Activated naive CD4-positive, alpha-beta T cell treated with anti-CD3 and anti-CD28 coated beads, Interleukin-2, amount 50 U/mL, for 24 hours (primary cell): ENCODE measurements at regions not wholly inside any gene's neighbourhood (a gene's known extent, or its start where the extent isn't known, plus 50 kb on each side); places are given as distances from the start of the nearest gene placed in this dataset.

ENCODE experiments used
- H3K27ac Mint-ChIP-seq: one replicate; pipeline ENCODE4 v1.8.0; 2021; ENCODE audit warnings: mild to moderate bottlenecking, mixed read lengths
- H3K27me3 Mint-ChIP-seq: one replicate; pipeline ENCODE4 v1.8.0; 2021; ENCODE audit warnings: mixed read lengths
- H3K36me3 Mint-ChIP-seq: one replicate; pipeline ENCODE4 v1.8.0; 2021; ENCODE audit warnings: mixed read lengths
- H3K4me1 Mint-ChIP-seq: one replicate; pipeline ENCODE4 v1.8.0; 2021; ENCODE audit warnings: mixed read lengths
- H3K4me3 Mint-ChIP-seq: one replicate; pipeline ENCODE4 v1.8.0; 2021; ENCODE audit warnings: mild to moderate bottlenecking, mixed read lengths
- H3K9me3 Mint-ChIP-seq: one replicate; pipeline ENCODE4 v1.8.0; 2021; ENCODE audit warnings: mixed read lengths

DNA sequence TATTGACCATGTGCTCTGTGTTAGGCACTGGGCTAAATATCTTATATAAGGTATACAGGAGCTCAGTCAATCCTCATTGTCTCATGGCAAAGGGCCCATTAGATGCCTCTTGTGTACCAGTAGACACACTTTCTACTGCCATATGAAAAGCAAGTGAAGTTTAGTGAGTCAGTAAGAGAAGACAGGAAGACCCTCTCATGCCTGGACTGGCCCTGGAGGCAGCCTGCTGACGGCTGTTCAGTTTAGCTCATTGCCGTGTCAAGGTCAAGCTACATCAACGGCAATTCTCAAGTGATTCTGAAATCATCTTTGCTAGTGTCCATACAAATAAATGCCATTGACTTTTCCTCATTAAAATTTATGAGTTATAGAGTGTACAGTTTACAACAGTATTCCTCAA lies 237.9 kb downstream of the IRX1 start:
- no peaks in the 10 kb centered on the region for H3K9me3 Mint-ChIP-seq
- no peak overlapping the region for H3K27ac Mint-ChIP-seq
- no peak overlapping the region for H3K4me3 Mint-ChIP-seq
- H3K36me3 Mint-ChIP-seq = no peaks in the 10 kb centered on the region
- no peaks in the 10 kb centered on the region for H3K27me3 Mint-ChIP-seq
- H3K4me1 Mint-ChIP-seq = no peaks in the 10 kb centered on the region

- Mint-ChIP-seq H3K4me3 (no peak overlapping the region), H3K4me1 (no peaks in the 10 kb centered on the region), H3K27ac (no peak overlapping the region), H3K27me3 (no peaks in the 10 kb centered on the region), H3K36me3 (no peaks in the 10 kb centered on the region), H3K9me3 (no peaks in the 10 kb centered on the region)
Measured at GRCh38 chr5:3835811-3836210, 240.2 kb downstream of the IRX1 start.

DNA sequence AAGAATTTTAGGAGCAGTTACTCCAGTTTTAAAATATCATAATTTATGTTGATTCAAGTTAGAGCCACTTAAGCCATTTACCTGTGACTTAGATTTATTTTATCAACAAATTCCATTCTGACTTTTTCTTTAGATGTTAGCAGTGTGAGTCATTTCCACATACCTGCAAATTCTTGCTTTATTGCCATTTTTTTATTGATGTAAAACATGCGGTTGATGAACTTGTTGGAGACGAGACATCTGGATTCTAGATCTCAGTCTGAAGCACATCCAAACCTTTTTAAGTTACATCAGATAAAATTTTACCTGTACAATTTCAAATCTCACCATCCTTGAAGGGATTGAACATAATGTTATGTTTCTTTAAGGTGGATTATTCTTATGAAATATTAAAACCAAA lies 240.9 kb downstream of the IRX1 start:
- no peaks in the 10 kb centered on the region for H3K36me3 Mint-ChIP-seq
- no peaks in the 10 kb centered on the region for H3K9me3 Mint-ChIP-seq
- H3K27me3 Mint-ChIP-seq = no peaks in the 10 kb centered on the region
- no peak overlapping the region for H3K27ac Mint-ChIP-seq
- H3K4me1 Mint-ChIP-seq = no peaks in the 10 kb centered on the region
- H3K4me3 Mint-ChIP-seq = no peak overlapping the region

DNA sequence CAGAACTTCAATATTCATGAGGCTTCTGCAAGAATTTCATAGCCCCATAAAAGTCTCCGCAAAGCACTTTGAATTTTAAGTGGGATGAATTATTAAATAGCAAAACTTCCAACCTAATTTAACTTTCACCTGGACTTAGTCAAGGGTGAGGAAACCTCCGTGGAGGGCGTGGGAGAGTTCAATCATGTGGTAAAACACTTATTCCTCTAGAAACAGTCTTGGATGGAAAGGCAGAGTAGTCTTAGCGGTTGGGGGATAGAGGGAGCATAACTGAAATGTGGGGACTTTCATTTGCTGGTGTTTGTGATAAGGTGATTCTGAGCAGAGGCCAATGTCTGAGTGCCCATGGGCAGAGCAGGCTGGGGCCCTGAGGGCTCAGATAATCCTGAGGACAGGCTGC lies 241.9 kb downstream of the IRX1 start:
- no peak overlapping the region for H3K4me3 Mint-ChIP-seq
- no peaks in the 10 kb centered on the region for H3K9me3 Mint-ChIP-seq
- no peaks in the 10 kb centered on the region for H3K27me3 Mint-ChIP-seq
- H3K36me3 Mint-ChIP-seq = no peaks in the 10 kb centered on the region
- H3K4me1 Mint-ChIP-seq = no peaks in the 10 kb centered on the region
- no peak overlapping the region for H3K27ac Mint-ChIP-seq

DNA sequence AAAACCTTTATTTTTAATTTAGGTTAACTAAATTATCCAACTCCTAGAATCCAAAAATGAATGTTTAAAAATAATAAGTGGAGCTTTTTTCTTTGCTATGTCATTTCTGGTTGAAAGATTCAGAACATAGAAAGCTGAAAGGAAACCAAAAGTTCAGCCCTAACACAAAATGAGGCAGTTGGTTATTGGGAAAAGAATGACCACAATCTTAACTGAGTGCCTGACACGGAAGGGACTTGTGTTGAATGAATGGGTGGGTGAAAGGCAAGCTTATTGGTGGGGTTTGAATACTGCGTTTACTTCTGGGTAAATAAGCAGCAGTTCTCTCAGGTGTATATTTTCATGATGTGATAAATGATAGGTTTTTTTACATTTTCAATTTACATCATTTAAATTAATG lies 243.5 kb downstream of the IRX1 start:
- H3K27ac Mint-ChIP-seq = no peak overlapping the region
- H3K9me3 Mint-ChIP-seq = no peaks in the 10 kb centered on the region
- H3K36me3 Mint-ChIP-seq = no peaks in the 10 kb centered on the region
- no peaks in the 10 kb centered on the region for H3K27me3 Mint-ChIP-seq
- H3K4me1 Mint-ChIP-seq = no peaks in the 10 kb centered on the region
- no peak overlapping the region for H3K4me3 Mint-ChIP-seq

GRCh38 chr5:3842591-3842990 lies 247.0 kb downstream of the IRX1 start:
- H3K27me3 Mint-ChIP-seq = no peaks in the 10 kb centered on the region

GRCh38 chr5:3843706-3844105 lies 248.1 kb downstream of the IRX1 start:
- H3K4me1 Mint-ChIP-seq = no peaks in the 10 kb centered on the region
- no peak overlapping the region for H3K4me3 Mint-ChIP-seq
- H3K9me3 Mint-ChIP-seq = no peaks in the 10 kb centered on the region
- H3K27me3 Mint-ChIP-seq = no peaks in the 10 kb centered on the region
- no peaks in the 10 kb centered on the region for H3K36me3 Mint-ChIP-seq
- H3K27ac Mint-ChIP-seq = no peak overlapping the region

More at GRCh38 chr5:3842591-3842990, 247.0 kb downstream of the IRX1 start:
- H3K4me3 Mint-ChIP-seq = no peak overlapping the region
- no peak overlapping the region for H3K27ac Mint-ChIP-seq
- H3K36me3 Mint-ChIP-seq = no peaks in the 10 kb centered on the region
- H3K4me1 Mint-ChIP-seq = no peaks in the 10 kb centered on the region
- H3K9me3 Mint-ChIP-seq = no peaks in the 10 kb centered on the region

DNA sequence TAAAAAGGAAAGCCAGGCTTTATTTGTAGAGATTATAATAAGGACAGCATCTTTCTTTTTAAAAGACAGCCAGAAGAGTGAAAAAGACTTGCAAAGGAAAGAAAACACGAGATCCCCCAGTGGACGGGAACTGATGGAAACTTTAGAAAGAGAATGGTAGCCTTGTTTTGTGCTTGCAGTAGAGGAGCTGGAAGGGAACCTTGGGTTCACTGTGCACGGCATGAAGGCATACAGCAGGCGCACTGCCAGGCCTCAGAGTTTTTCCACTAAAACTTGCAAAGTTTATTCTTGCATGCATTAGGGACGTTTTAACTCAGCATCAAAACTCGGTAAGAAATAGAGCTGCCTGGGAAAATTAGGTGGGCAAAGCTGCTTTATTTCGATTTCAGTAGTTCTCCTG lies 248.6 kb downstream of the IRX1 start:
- Mint-ChIP-seq H3K27me3 (no peaks in the 10 kb centered on the region), H3K9me3 (no peaks in the 10 kb centered on the region), H3K27ac (no peak overlapping the region), H3K36me3 (no peaks in the 10 kb centered on the region), H3K4me1 (no peaks in the 10 kb centered on the region), H3K4me3 (no peak overlapping the region)

- Mint-ChIP-seq H3K27ac (no peak overlapping the region), H3K27me3 (no peaks in the 10 kb centered on the region), H3K4me1 (no peaks in the 10 kb centered on the region), H3K4me3 (no peak overlapping the region), H3K9me3 (no peaks in the 10 kb centered on the region), H3K36me3 (no peaks in the 10 kb centered on the region)
Measured at GRCh38 chr5:3845230-3845629, 249.6 kb downstream of the IRX1 start.

DNA sequence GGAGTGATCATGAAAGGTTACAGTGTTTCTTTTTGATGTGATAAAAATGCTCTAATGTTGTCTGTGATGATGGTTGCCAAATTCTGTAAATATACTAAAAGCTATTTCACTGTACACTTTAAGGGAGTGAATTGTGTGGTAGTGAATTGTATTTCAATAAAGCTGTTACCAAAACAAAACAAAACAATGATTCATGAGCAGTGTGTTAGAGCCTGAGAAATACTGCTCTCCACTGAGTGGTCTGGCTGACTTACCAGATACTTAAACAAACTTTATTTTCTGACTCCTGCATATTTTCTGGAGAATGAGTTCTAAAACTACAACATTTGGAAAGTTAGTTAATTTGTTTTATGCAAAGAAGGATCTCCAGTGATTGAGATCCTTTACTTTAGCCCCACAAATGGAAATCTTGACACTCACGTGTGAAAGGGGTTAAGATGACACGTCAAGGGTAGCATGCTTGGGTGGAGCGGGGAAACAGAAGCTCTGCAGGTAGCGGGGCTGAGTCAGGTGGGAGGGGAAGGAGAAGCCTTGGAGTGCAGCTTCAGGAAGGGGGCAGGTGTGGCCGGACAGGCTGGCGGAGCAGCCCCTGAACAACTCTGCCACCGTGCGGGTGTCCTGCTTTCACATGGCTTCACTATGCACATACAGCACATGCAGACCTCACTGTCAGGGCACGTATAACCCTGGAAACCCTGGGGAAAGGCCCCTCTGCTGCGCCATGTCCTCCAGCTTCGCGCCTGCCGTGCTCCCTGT lies 256.7 kb downstream of the IRX1 start:
- no peak overlapping the region for H3K27ac Mint-ChIP-seq
- H3K9me3 Mint-ChIP-seq = no peaks in the 10 kb centered on the region
- H3K4me3 Mint-ChIP-seq = no peak overlapping the region
- no peaks in the 10 kb centered on the region for H3K4me1 Mint-ChIP-seq
- H3K36me3 Mint-ChIP-seq = no peaks in the 10 kb centered on the region
- no peaks in the 10 kb centered on the region for H3K27me3 Mint-ChIP-seq

GRCh38 chr5:3853362-3853761 lies 257.7 kb downstream of the IRX1 start:
- Mint-ChIP-seq H3K4me3 (no peak overlapping the region), H3K9me3 (no peaks in the 10 kb centered on the region), H3K36me3 (no peaks in the 10 kb centered on the region), H3K4me1 (no peaks in the 10 kb centered on the region), H3K27ac (no peak overlapping the region), H3K27me3 (no peaks in the 10 kb centered on the region)

- Mint-ChIP-seq H3K4me3 (no peak overlapping the region), H3K9me3 (no peaks in the 10 kb centered on the region), H3K36me3 (no peaks in the 10 kb centered on the region), H3K27ac (no peak overlapping the region), H3K27me3 (no peaks in the 10 kb centered on the region), H3K4me1 (no peaks in the 10 kb centered on the region)
Measured at GRCh38 chr5:3854188-3854821, 258.7 kb downstream of the IRX1 start.

- Mint-ChIP-seq H3K36me3 (no peaks in the 10 kb centered on the region), H3K27ac (no peak overlapping the region), H3K4me3 (no peak overlapping the region), H3K4me1 (no peaks in the 10 kb centered on the region), H3K9me3 (no peaks in the 10 kb centered on the region), H3K27me3 (no peaks in the 10 kb centered on the region)
Measured at GRCh38 chr5:3856036-3856435, 260.4 kb downstream of the IRX1 start.

- Mint-ChIP-seq H3K36me3 (no peaks in the 10 kb centered on the region), H3K27ac (no peak overlapping the region), H3K9me3 (no peaks in the 10 kb centered on the region), H3K27me3 (no peaks in the 10 kb centered on the region), H3K4me1 (no peaks in the 10 kb centered on the region), H3K4me3 (no peak overlapping the region)
Measured at GRCh38 chr5:3858524-3858923, 262.9 kb downstream of the IRX1 start.

DNA sequence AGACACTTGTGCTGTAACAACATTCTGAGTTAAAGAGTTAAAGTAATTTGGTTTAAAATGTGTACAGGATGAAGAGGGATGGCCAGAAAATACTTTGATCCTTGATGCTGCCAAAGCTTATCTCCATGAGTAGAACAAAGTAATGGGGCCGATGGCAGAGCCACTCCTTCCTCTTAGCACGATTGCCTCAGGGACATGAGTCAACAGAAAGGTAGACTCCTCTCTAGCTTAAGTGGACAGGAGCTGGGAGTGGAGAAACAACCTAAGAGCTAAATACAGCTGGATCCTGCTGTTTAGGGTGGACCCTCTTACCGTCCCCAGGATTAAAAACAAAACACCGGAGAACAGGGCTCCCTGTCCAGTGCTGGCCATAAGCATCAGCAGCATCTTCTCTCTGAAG lies 267.3 kb downstream of the IRX1 start:
- H3K4me1 Mint-ChIP-seq = no peaks in the 10 kb centered on the region
- H3K27ac Mint-ChIP-seq = no peak overlapping the region
- no peak overlapping the region for H3K4me3 Mint-ChIP-seq
- no peaks in the 10 kb centered on the region for H3K27me3 Mint-ChIP-seq
- no peaks in the 10 kb centered on the region for H3K9me3 Mint-ChIP-seq
- no peaks in the 10 kb centered on the region for H3K36me3 Mint-ChIP-seq

GRCh38 chr5:3875144-3875543 lies 279.5 kb downstream of the IRX1 start:
- Mint-ChIP-seq H3K4me1 (no peaks in the 10 kb centered on the region), H3K27ac (no peak overlapping the region), H3K27me3 (no peaks in the 10 kb centered on the region), H3K4me3 (no peak overlapping the region), H3K36me3 (no peaks in the 10 kb centered on the region), H3K9me3 (no peaks in the 10 kb centered on the region)

DNA sequence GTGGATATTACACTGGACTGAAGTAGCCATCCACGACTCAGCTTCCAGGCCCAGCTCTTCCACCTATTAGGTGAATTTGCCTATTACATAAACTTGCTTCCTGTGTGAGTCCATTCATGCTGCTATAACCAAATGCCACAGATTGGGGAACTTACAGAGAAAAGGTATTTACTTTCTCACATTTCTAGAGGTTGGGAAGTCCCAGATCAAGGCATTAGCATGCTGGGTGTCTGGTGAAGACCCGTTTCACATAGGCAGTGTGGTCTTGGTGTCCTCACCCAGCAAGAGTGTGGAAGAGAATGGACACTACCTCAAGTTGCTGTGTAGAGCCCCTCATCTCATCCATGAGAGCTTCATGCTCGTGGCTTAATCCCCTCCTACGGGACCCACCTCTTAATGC lies 282.6 kb downstream of the IRX1 start:
- Mint-ChIP-seq H3K9me3 (no peaks in the 10 kb centered on the region), H3K4me3 (no peak overlapping the region), H3K36me3 (no peaks in the 10 kb centered on the region), H3K4me1 (no peaks in the 10 kb centered on the region), H3K27me3 (no peaks in the 10 kb centered on the region), H3K27ac (no peak overlapping the region)
